Right lobe of liver (tissue), 6 donors: ENCODE measurements at regions not wholly inside any gene's neighbourhood (a gene's known extent, or its start where the extent isn't known, plus 50 kb on each side); places are given as distances from the start of the nearest gene placed in this dataset.

Experiments
- ATAC-seq, 4 donors: fragments of 200-7000 bp; cut with Tn5 transposase; one replicate each; pipeline ENCODE4 v1.9.1; 2020; ENCODE audit warnings: mild to moderate bottlenecking in 4 of 4, moderate library complexity in 4 of 4
- DNase-seq, 3 donors: peaks; one replicate each; pipeline ENCODE4 v3.0.0-alpha.2; 2020
- H3K27ac ChIP-seq, 3 donors: fragments of 200-600 bp; one replicate each; pipeline ENCODE4 v1.8.0; 2022
- H3K27me3 ChIP-seq, 2 donors: fragments of 200-600 bp; one replicate each; pipeline ENCODE4 v1.8.0; 2022
- H3K36me3 ChIP-seq, 4 donors: fragments of 200-600 bp; sonication (generic) in 1 of 4; one replicate each; pipeline versions ENCODE4 v1.5.1 to v1.8.0; 2017 to 2022; ENCODE audit warnings: control low read depth in 1 of 4
- H3K4me1 ChIP-seq, 4 donors: fragments of 200-600 bp; sonication (generic) in 1 of 4; one replicate each; pipeline versions ENCODE4 v1.5.1 to v1.8.0; 2017 to 2022; ENCODE audit warnings: control low read depth in 1 of 4
- H3K4me3 ChIP-seq, 3 donors: fragments of 200-600 bp; one replicate each; pipeline ENCODE4 v1.8.0; 2022
- H3K9me3 ChIP-seq, 4 donors: fragments of 200-600 bp; sonication (generic) in 1 of 4; one replicate each; pipeline versions ENCODE4 v1.5.1 to v1.8.0; 2017 to 2022; ENCODE audit warnings: control low read depth in 1 of 4
- CTCF ChIP-seq, 4 donors: fragments of 200-600 bp in 3 of 4; fragments of 450-650 bp in 1 of 4; IDR thresholded peaks; one replicate each; pipeline versions ENCODE4 v1.5.1 to v1.8.0; 2016 to 2022; ENCODE audit warnings: antibody characterized with exemption in 4 of 4, mild to moderate bottlenecking in 2 of 4
- POLR2A ChIP-seq: fragments of 450-650 bp; IDR thresholded peaks from one replicate; pipeline ENCODE4 v1.6.1; 2017; ENCODE audit warnings: antibody characterized with exemption, mild to moderate bottlenecking
- WGBS: methylation state at CpG from one replicate; pipeline ENCODE4 v1.1.6; 2018; ENCODE audit warnings: low coverage, low lambda C conversion rate; ENCODE audit not compliant: insufficient coverage; ENCODE audit errors: missing lambda C conversion rate; 5-methylcytosine and 5-hydroxymethylcytosine counted together
- intact Hi-C, 2 donors: fragments of 100-400 bp; cut with DNase I; formaldehyde crosslinking; loops; one replicate each; pipeline versions ENCODE4 v1.11.2 to v1.14.1; 2022
- donor health status: DM: no; HTN: yes; CAD: no.
- donor health status: DM: no; HTN: no; CAD: no.
- donor health status: DM: no; HTN: no; CAD: no.
- donor health status: DM: no; HTN: yes; CAD: no.
- donor health status: DM: no; HTN: yes; CAD: no.

- Histone ChIP-seq H3K4me3 (no peak overlapping the region), H3K9me3 (no peaks in the 10 kb centered on the region), H3K36me3 (no peaks in the 10 kb centered on the region), H3K27ac (no peak overlapping the region), H3K4me1 (no peaks in the 10 kb centered on the region), H3K27me3 (no peaks in the 10 kb centered on the region)
- ATAC-seq (peak; percentile 61 to 87 (median 77)), DNase-seq (peak; percentile 53 to 62 (median 56))
- intact Hi-C loops, result no loop called here
- WGBS, result 31% methylated on average over 2 of the region's 2 CpGs
- TF ChIP-seq CTCF (IDR thresholded peaks at IDR 0.05) (no peak), POLR2A (no peak)
Measured at GRCh38 chrX:67780694-67781109, 236.9 kb downstream of the AR start.

GRCh38 chrX:67781132-67781531 is 237.3 kb downstream of the AR start:
- TF ChIP-seq POLR2A (no peak), CTCF (IDR thresholded peaks at IDR 0.05) (peak in 2 of 4 donors; percentile 13 to 18)
- Histone ChIP-seq H3K4me3 (no peak overlapping the region), H3K9me3 (no peaks in the 10 kb centered on the region), H3K27ac (no peak overlapping the region), H3K4me1 (no peaks in the 10 kb centered on the region), H3K36me3 (no peaks in the 10 kb centered on the region), H3K27me3 (no peaks in the 10 kb centered on the region)
- DNase-seq, result no peak
- ATAC-seq, result peak in 3 of 4 donors; percentile 30 to 48 (median 44)
- intact Hi-C loops, result no loop called here
- WGBS, result 46% methylated on average over 3 of the region's 3 CpGs

GRCh38 chrX:67784712-67785111 is 240.9 kb downstream of the AR start:
- intact Hi-C loops, result no loop called here
- Histone ChIP-seq H3K4me1 (no peaks in the 10 kb centered on the region), H3K4me3 (no peak overlapping the region), H3K27ac (no peak overlapping the region), H3K36me3 (no peaks in the 10 kb centered on the region), H3K9me3 (no peaks in the 10 kb centered on the region), H3K27me3 (no peaks in the 10 kb centered on the region)
- DNase-seq (no peak), ATAC-seq (no peak)
- no peak for TF ChIP-seq POLR2A
- TF ChIP-seq CTCF (IDR thresholded peaks at IDR 0.05), result no peak
- WGBS, result 35% methylated on average over 2 of the region's 2 CpGs

- DNase-seq (no peak), ATAC-seq (no peak)
- intact Hi-C loops, result no loop called here
- Histone ChIP-seq H3K36me3 (no peaks in the 10 kb centered on the region), H3K9me3 (no peaks in the 10 kb centered on the region), H3K27ac (no peak overlapping the region), H3K27me3 (peaks cover 0 to 8% of the 10 kb centered on the region in 2 donors), H3K4me1 (no peaks in the 10 kb centered on the region), H3K4me3 (no peak overlapping the region)
- 45% methylated on average over 2 of the region's 2 CpGs for WGBS
- no peak for TF ChIP-seq CTCF (IDR thresholded peaks at IDR 0.05)
- no peak for TF ChIP-seq POLR2A
Measured at GRCh38 chrX:67787196-67787595, 243.4 kb downstream of the AR start.

GRCh38 chrX:67789536-67789935 is 245.7 kb downstream of the AR start:
- Histone ChIP-seq H3K4me1 (no peaks in the 10 kb centered on the region), H3K27me3 (peaks cover 0 to 13% of the 10 kb centered on the region in 2 donors), H3K4me3 (no peak overlapping the region), H3K36me3 (no peaks in the 10 kb centered on the region), H3K27ac (no peak overlapping the region), H3K9me3 (no peaks in the 10 kb centered on the region)
- DNase-seq, result no peak
- no peak for ATAC-seq
- intact Hi-C loops, result no loop called here
- WGBS, result 44% methylated on average over 2 of the region's 2 CpGs
- no peak for TF ChIP-seq POLR2A
- TF ChIP-seq CTCF (IDR thresholded peaks at IDR 0.05), result no peak
